ENCODE measurements at regions not wholly inside any gene's neighbourhood (a gene's known extent, or its start where the extent isn't known, plus 50 kb on each side); places are given as distances from the start of the nearest gene placed in this dataset.

GRCh38 chr2:176388861-176389260, 119.6 kb downstream of the MTX2 start:
- DNase-seq = no peak

- DNase-seq = no peak
Measured at GRCh38 chr2:176390276-176391147, 121.3 kb downstream of the MTX2 start.

GRCh38 chr2:176391148-176391419, 121.8 kb downstream of the MTX2 start:
- DNase-seq = no peak

GRCh38 chr2:176392249-176392648, 123.0 kb downstream of the MTX2 start:
- DNase-seq = no peak

- no peak for DNase-seq
Measured at GRCh38 chr2:176392744-176393414, 123.6 kb downstream of the MTX2 start.

GRCh38 chr2:176395273-176395854, 126.1 kb downstream of the MTX2 start:
- DNase-seq = no peak

- DNase-seq = no peak
Measured at GRCh38 chr2:176398243-176399073, 129.2 kb downstream of the MTX2 start.

GRCh38 chr2:176399074-176399598, 129.9 kb downstream of the MTX2 start:
- DNase-seq = no peak

GRCh38 chr2:176405477-176405876, 136.2 kb downstream of the MTX2 start:
- no peak for DNase-seq

- DNase-seq = no peak
Measured at GRCh38 chr2:176407706-176408105, 138.5 kb downstream of the MTX2 start.

- DNase-seq = no peak
Measured at GRCh38 chr2:176409671-176410070, 140.4 kb downstream of the MTX2 start.

- no peak for DNase-seq
Measured at GRCh38 chr2:176412136-176412535, 142.9 kb downstream of the MTX2 start.

- DNase-seq = no peak
Measured at GRCh38 chr2:176413786-176414185, 144.5 kb downstream of the MTX2 start.

GRCh38 chr2:176414641-176415040, 145.4 kb downstream of the MTX2 start:
- DNase-seq = no peak

- no peak for DNase-seq
Measured at GRCh38 chr2:176415174-176415895, 146.1 kb downstream of the MTX2 start.

GRCh38 chr2:176415937-176416499, 146.8 kb downstream of the MTX2 start:
- DNase-seq = no peak

- DNase-seq = no peak
Measured at GRCh38 chr2:176418768-176419167, 149.5 kb downstream of the MTX2 start.

- no peak for DNase-seq
Measured at GRCh38 chr2:176419591-176420071, 150.4 kb downstream of the MTX2 start.

GRCh38 chr2:176421297-176422050, 152.2 kb downstream of the MTX2 start:
- no peak for DNase-seq

GRCh38 chr2:176423819-176424218, 154.6 kb downstream of the MTX2 start:
- no peak for DNase-seq

- DNase-seq = no peak
Measured at GRCh38 chr2:176424746-176425145, 155.5 kb downstream of the MTX2 start.

All from activated T-cell treated with anti-CD3 and anti-CD28 coated beads, Interleukin-2, amount 50 U/mL, for 1 hour (primary cell).